ENCODE measurements at regions not wholly inside any gene's neighbourhood (a gene's known extent, or its start where the extent isn't known, plus 50 kb on each side); places are given as distances from the start of the nearest gene placed in this dataset.

- Mint-ChIP-seq H3K4me1 (peaks cover 12% of the 10 kb centered on the region), H3K4me3 (no peak overlapping the region), H3K9me3 (no peaks in the 10 kb centered on the region), H3K27ac (no peak overlapping the region), H3K36me3 (no peaks in the 10 kb centered on the region), H3K27me3 (ENCODE audit: insufficient read depth, low read depth) (peaks cover 2% of the 10 kb centered on the region)
- Histone ChIP-seq H3K4me2 (no peak overlapping the region), H2AFZ (replicated peaks) (no peak overlapping the region), H3K27ac (no peak overlapping the region), H3K9me3 (ENCODE audit: low read depth) (no peaks in the 10 kb centered on the region), H3K4me3 (no peak overlapping the region), H3K4me1 (peaks cover 3% of the 10 kb centered on the region), H3F3A (ENCODE audit: low read depth) (no peaks in the 10 kb centered on the region), H4K20me1 (ENCODE audit: low read depth) (no peaks in the 10 kb centered on the region), H3K27me3 (no peaks in the 10 kb centered on the region), H3K9ac (no peak overlapping the region), H3K36me3 (no peaks in the 10 kb centered on the region), H3K79me2 (ENCODE audit: low read depth) (no peaks in the 10 kb centered on the region)
- no peak for DNase-seq (ENCODE audit: low spot score)
- TF ChIP-seq, protein P1, sequence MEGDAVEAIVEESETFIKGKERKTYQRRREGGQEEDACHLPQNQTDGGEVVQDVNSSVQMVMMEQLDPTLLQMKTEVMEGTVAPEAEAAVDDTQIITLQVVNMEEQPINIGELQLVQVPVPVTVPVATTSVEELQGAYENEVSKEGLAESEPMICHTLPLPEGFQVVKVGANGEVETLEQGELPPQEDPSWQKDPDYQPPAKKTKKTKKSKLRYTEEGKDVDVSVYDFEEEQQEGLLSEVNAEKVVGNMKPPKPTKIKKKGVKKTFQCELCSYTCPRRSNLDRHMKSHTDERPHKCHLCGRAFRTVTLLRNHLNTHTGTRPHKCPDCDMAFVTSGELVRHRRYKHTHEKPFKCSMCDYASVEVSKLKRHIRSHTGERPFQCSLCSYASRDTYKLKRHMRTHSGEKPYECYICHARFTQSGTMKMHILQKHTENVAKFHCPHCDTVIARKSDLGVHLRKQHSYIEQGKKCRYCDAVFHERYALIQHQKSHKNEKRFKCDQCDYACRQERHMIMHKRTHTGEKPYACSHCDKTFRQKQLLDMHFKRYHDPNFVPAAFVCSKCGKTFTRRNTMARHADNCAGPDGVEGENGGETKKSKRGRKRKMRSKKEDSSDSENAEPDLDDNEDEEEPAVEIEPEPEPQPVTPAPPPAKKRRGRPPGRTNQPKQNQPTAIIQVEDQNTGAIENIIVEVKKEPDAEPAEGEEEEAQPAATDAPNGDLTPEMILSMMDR (IDR thresholded peaks at IDR 0.05) = no peak
- TF ChIP-seq EZH2phosphoT487 (IDR thresholded peaks at IDR 0.05) = no peak
- no peak for TF ChIP-seq EZH2 (IDR thresholded peaks at IDR 0.05)
Measured at GRCh38 chr6:51536728-51537127, 550.7 kb downstream of the PKHD1 start.

DNA sequence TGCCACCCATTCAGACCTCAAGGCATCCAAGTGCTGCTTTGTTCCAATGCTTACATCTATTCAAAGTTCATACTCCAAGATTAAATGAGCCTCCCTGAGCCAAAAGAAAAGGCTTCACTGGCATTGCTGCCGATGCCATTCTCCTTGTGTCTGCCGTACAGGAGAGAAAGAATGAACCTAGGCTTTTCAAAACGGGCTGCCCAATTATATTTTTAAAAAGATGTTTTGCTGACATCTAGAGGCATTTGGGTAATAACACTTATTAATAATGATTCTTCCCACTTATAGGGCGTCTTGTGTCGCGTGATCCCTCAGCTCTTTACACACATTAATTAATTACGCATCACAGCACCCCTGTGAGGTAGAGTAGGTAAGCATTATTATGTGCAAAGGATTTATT lies 545.6 kb downstream of the PKHD1 start:
- Mint-ChIP-seq H3K27me3 (ENCODE audit: insufficient read depth, low read depth) (peaks cover 5% of the 10 kb centered on the region), H3K4me1 (peaks cover 15% of the 10 kb centered on the region), H3K36me3 (no peaks in the 10 kb centered on the region), H3K4me3 (no peak overlapping the region), H3K9me3 (no peaks in the 10 kb centered on the region), H3K27ac (no peak overlapping the region)
- Histone ChIP-seq H3K4me3 (no peak overlapping the region), H3K4me2 (no peak overlapping the region), H2AFZ (replicated peaks) (no peak overlapping the region), H3F3A (ENCODE audit: low read depth) (no peaks in the 10 kb centered on the region), H3K9ac (no peak overlapping the region), H4K20me1 (ENCODE audit: low read depth) (no peaks in the 10 kb centered on the region), H3K27ac (no peak overlapping the region), H3K9me3 (ENCODE audit: low read depth) (no peaks in the 10 kb centered on the region), H3K27me3 (no peaks in the 10 kb centered on the region), H3K79me2 (ENCODE audit: low read depth) (no peaks in the 10 kb centered on the region), H3K4me1 (no peaks in the 10 kb centered on the region), H3K36me3 (no peaks in the 10 kb centered on the region)
- TF ChIP-seq, protein P1 (IDR thresholded peaks at IDR 0.05) = no peak
- TF ChIP-seq EZH2 (IDR thresholded peaks at IDR 0.05) = no peak
- no peak for TF ChIP-seq EZH2phosphoT487 (IDR thresholded peaks at IDR 0.05)
- DNase-seq (ENCODE audit: low spot score) = peak; percentile 15

GRCh38 chr6:51542475-51542874 lies 544.9 kb downstream of the PKHD1 start:
- Histone ChIP-seq H3K4me2 (no peak overlapping the region), H3K9me3 (ENCODE audit: low read depth) (no peaks in the 10 kb centered on the region), H4K20me1 (ENCODE audit: low read depth) (no peaks in the 10 kb centered on the region), H3K9ac (no peak overlapping the region), H3K27ac (no peak overlapping the region), H3F3A (ENCODE audit: low read depth) (no peaks in the 10 kb centered on the region), H3K36me3 (no peaks in the 10 kb centered on the region), H3K79me2 (ENCODE audit: low read depth) (no peaks in the 10 kb centered on the region), H3K4me3 (no peak overlapping the region), H2AFZ (replicated peaks) (no peak overlapping the region), H3K4me1 (no peaks in the 10 kb centered on the region), H3K27me3 (no peaks in the 10 kb centered on the region)
- Mint-ChIP-seq H3K27ac (no peak overlapping the region), H3K4me3 (no peak overlapping the region), H3K27me3 (ENCODE audit: insufficient read depth, low read depth) (peaks cover 5% of the 10 kb centered on the region), H3K9me3 (no peaks in the 10 kb centered on the region), H3K4me1 (peaks cover 15% of the 10 kb centered on the region), H3K36me3 (no peaks in the 10 kb centered on the region)
- DNase-seq (ENCODE audit: low spot score) = no peak
- TF ChIP-seq, protein P1 (IDR thresholded peaks at IDR 0.05) = no peak
- TF ChIP-seq EZH2phosphoT487 (IDR thresholded peaks at IDR 0.05) = no peak
- no peak for TF ChIP-seq EZH2 (IDR thresholded peaks at IDR 0.05)
